T-cell (primary cell): ENCODE measurements at regions not wholly inside any gene's neighbourhood (a gene's known extent, or its start where the extent isn't known, plus 50 kb on each side); places are given as distances from the start of the nearest gene placed in this dataset.

Experiments
- ATAC-seq, 4 experiments: fragments of 200-7000 bp in 3 of 4; fragments of 150-1000 bp in 1 of 4; cut with Tn5 transposase; replicated peaks in 1 of 4; 1 replicate in 3 of 4; 2 replicates in 1 of 4; pipeline ENCODE4 v1.10.0; 2021; ENCODE audit warnings: moderate library complexity in 3 of 4, mild to moderate bottlenecking in 2 of 4, moderate number of reproducible peaks in 1 of 4
- CTCF ChIA-PET, 2 donors: fragments of 300-600 bp; sonication (Branson Sonifier 250); formaldehyde crosslinking; loops; one replicate each; lab custom pipeline; 2022; ENCODE audit warnings: antibody characterized with exemption in 2 of 2; lab: Charles Lee
- POLR2A ChIA-PET, 2 donors: fragments of 300-600 bp; sonication (Branson Sonifier 250); formaldehyde crosslinking; loops; one replicate each; lab custom pipeline; 2022; ENCODE audit warnings: antibody characterized with exemption in 2 of 2; lab: Charles Lee
- DNase-seq, 35 experiments: peaks; one replicate each; pipeline versions ENCODE4 v3.0.0 to v3.0.0-alpha.2; 2013 to 2023
- H3K27ac ChIP-seq: one replicate; pipeline ENCODE4 v1.5.1; 2013; ENCODE audit warnings: low read length
- H3K27me3 ChIP-seq, 2 experiments: replicated peaks in 1 of 2; 1 replicate in 1 of 2; 2 replicates in 1 of 2; pipeline versions ENCODE4 v1.6.1 to v1.7.0; 2013; ENCODE audit warnings: low read length in 1 of 2, mixed read lengths in 1 of 2; ENCODE audit not compliant: control insufficient read depth in 2 of 2, insufficient read depth in 2 of 2; ENCODE audit errors: extremely low read depth in 1 of 2
- H3K36me3 ChIP-seq, 2 donors: 1 replicate in 1 of 2; 2 replicates in 1 of 2; pipeline versions ENCODE4 v1.6.1 to v1.7.0; 2013; ENCODE audit warnings: low read length in 1 of 2; ENCODE audit not compliant: control insufficient read depth in 2 of 2, insufficient read depth in 1 of 2; ENCODE audit errors: extremely low read depth in 1 of 2
- H3K4me1 ChIP-seq, 2 experiments: 1 replicate in 1 of 2; 2 replicates in 1 of 2; pipeline versions ENCODE4 v1.6.1 to v1.7.0; 2013; ENCODE audit warnings: low read length in 2 of 2, mixed read lengths in 1 of 2; ENCODE audit not compliant: insufficient read depth in 2 of 2, control insufficient read depth in 1 of 2; ENCODE audit errors: extremely low read depth in 1 of 2
- H3K4me3 ChIP-seq, 2 donors: 1 replicate in 1 of 2; 2 replicates in 1 of 2; pipeline versions ENCODE4 v1.5.1 to v1.7.0; 2013; ENCODE audit warnings: mild to moderate bottlenecking in 2 of 2, low read length in 1 of 2, moderate library complexity in 1 of 2; ENCODE audit not compliant: control insufficient read depth in 1 of 2; ENCODE audit errors: extremely low read depth in 1 of 2
- H3K9me3 ChIP-seq: 2 replicates; pipeline ENCODE4 v1.7.0; 2013
- H3K27ac Mint-ChIP-seq, 2 donors: one replicate each; pipeline ENCODE4 v1.8.0; 2020 to 2021; ENCODE audit warnings: mild to moderate bottlenecking in 2 of 2, mixed read lengths in 2 of 2
- H3K27me3 Mint-ChIP-seq, 2 donors: one replicate each; pipeline ENCODE4 v1.8.0; 2021 to 2022; ENCODE audit warnings: mixed read lengths in 2 of 2
- H3K36me3 Mint-ChIP-seq: one replicate; pipeline ENCODE4 v1.8.0; 2021; ENCODE audit warnings: mixed read lengths
- H3K4me1 Mint-ChIP-seq, 3 donors: one replicate each; pipeline ENCODE4 v1.8.0; 2020 to 2022; ENCODE audit warnings: mixed read lengths in 3 of 3, mild to moderate bottlenecking in 1 of 3
- H3K4me3 Mint-ChIP-seq, 3 donors: one replicate each; pipeline ENCODE4 v1.8.0; 2020 to 2022; ENCODE audit warnings: mild to moderate bottlenecking in 3 of 3, mixed read lengths in 3 of 3, moderate library complexity in 3 of 3
- H3K9me3 Mint-ChIP-seq, 3 donors: one replicate each; pipeline ENCODE4 v1.8.0; 2020 to 2022; ENCODE audit warnings: mixed read lengths in 3 of 3
- WGBS: methylation state at CpG from one replicate; pipeline ENCODE4 v1.1.5; 2013; ENCODE audit warnings: missing lambda C conversion rate; ENCODE audit not compliant: insufficient coverage; 5-methylcytosine and 5-hydroxymethylcytosine counted together

DNA sequence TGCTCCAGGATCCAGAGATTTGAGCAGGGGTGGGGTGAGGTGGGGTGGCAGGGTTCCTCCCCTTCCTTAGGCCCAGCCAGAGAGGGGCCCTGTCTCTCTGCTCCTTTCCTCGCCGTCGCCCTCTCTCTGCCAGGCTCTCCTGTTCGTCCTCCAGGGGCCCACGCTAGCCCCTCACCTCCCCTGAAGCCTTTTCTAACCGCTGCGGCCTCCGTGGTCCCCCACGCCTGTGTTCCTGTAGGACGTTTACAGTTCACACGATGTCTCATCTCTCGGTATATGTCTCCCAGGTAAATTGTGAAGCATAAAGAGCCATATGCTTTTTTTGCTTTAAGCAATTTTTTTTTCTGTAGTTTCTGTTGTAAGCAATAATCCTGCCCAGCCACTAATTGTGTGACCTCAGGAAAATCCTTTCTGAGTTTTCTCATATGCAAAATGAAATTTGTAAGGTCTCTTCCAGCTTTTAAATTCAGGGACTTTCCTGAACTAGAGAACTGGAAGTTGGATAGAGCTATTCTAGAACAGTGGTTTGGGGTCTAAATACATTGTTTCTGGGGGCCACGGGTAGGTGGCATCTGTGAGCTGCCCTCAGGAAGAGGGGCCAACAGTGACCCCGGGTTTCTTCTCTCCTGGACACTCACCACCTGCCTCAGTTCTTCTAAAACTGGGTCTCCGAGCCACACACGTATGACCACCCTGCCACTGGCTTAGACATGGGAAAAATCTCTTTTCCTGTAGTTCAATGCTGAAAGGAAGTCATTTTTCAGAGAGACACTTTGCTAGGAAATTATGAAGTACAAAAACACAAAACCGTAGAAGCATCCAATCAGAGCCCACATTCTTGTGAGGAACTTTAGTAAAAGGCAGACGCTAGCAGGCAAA lies 50.2 kb upstream of the ZNF366 start:
- ChIA-PET POLR2A (interaction anchor here in 1 of 2 donors (0.5 to 0.6 kb wide), 2 partner anchors 145 to 474 kb away, joined by 3 to 10 read pairs; no protein-coding TSS in a partner anchor), CTCF (no interaction called here)

More for the DNA sequence above, 50.2 kb upstream of the ZNF366 start:
- Mint-ChIP-seq H3K9me3 (no peaks in the 10 kb centered on the region), H3K27ac (peak overlapping the region in 1 of 2 donors; percentile 20), H3K4me3 (peak overlapping the region; percentile 58 to 80 (median 69)), H3K36me3 (no peaks in the 10 kb centered on the region), H3K4me1 (peaks cover 11 to 15% (median 13%) of the 10 kb centered on the region in 3 donors), H3K27me3 (peaks cover 46 to 56% of the 10 kb centered on the region in 2 donors)
- Histone ChIP-seq H3K9me3 (no peaks in the 10 kb centered on the region), H3K27me3 (peaks cover 0 to 27% of the 10 kb centered on the region in 2 experiments), H3K36me3 (no peaks in the 10 kb centered on the region), H3K4me3 (peak overlapping the region in 1 of 2 donors; percentile 72), H3K27ac (no peak overlapping the region), H3K4me1 (peaks cover 0 to 8% of the 10 kb centered on the region in 2 experiments)
- ATAC-seq = no peak
- DNase-seq = no peak
- 48% methylated on average over 14 of the region's 18 CpGs for WGBS
